ENCODE measurements at regions not wholly inside any gene's neighbourhood (a gene's known extent, or its start where the extent isn't known, plus 50 kb on each side); places are given as distances from the start of the nearest gene placed in this dataset.

DNA sequence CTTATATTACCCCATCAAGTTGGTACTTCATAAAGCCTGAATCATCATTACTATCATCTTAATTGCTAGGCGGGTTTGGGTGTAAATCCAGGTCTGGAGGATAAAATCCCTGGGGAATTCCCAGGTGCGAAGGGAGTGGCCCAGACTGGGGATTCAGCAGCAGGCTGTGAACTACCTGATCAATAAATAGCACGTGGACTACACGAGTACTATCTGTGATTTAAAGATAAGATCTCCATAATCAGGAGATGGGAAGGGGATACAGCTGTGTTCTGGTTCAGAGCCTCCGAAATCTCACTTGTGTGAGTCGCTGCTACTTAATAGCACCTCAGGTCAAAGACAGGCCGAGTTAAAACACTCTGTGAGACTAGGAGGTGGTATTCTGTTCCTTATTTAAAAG lies 512.6 kb upstream of the ZFHX3 start:
- no peak for DNase-seq

DNA sequence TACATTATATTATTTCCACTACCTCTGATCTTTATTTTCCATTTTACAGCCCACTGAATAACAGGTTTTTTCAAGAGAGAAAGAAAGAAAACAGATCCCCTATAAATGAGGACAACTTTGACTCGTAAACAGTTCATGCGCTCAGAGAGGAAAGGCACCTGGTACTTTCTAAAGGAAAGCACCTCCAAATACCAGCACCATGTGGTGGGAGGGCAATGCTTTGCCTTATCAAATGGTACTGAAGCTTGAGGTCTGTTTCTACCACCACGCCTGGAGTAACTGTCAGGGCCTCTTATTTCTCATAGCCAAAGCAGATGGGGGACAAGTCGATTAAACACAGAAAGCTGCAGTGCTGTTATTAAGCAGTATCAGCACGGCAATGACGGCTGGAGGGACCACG lies 510.3 kb upstream of the ZFHX3 start:
- DNase-seq: no peak

DNA sequence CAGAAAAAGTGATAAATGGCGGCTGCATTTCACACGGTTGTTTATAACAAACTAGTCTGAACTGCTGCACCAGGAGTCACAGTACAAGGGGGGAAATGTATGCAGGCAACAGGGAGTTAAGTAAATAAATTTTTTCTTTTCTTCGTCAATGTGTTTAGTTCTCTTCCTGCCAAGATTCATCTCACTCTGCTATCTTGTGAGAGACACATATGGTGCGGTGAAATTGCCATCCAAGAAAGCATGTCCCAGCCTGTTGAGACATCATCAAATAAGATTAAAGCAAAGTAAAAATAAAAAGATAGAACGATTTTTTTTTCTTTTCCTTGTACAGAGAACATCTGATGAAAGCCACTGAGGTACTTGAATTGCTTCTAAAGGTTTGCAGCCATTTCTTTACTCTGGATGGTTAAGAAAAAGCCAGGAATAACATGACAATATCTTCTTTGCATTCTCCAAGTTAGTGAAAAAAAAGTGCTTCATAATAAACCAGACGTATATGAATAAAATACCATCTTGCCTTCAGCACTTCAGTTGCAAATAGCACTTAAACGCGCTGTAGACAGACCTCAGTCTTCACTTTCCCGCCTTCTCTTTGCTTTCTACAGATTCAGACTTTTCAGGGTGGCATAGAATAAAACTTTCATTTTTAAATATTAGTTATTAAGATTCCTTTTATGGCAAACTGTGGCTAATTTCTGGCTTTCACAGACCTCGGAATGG lies 506.2 kb upstream of the ZFHX3 start:
- peak; percentile 86 for DNase-seq

DNA sequence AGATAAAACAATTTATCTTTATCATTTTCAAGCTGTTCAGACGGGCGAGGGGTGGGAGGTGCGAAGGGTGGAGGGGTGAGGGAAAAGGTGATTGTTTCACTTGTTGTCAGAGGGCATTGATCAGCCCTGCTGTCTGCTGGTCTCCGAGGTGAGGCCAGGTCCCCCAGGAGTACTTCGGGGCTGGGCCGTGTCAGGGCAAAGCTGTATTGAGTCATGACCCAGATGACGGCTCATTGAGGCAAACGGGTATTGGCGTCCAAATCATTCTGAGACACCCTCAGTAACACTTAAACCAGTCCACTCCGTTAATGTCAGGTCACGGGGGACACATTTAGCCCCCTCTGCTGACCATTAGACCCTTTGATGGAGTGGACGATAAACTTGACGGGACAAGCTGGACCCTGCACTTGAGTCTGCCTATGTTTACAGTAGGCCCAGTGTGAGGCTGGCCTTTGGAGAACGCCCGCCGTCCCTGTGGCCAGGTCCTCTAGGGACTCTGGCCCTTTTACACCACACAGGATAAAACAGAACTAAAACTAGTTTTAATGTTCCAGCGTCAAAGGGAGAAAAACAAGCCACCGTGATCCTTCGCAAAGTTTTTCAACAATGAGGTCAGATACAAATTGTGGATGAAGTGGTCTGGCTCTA lies 502.2 kb upstream of the ZFHX3 start:
- no peak for DNase-seq

DNA sequence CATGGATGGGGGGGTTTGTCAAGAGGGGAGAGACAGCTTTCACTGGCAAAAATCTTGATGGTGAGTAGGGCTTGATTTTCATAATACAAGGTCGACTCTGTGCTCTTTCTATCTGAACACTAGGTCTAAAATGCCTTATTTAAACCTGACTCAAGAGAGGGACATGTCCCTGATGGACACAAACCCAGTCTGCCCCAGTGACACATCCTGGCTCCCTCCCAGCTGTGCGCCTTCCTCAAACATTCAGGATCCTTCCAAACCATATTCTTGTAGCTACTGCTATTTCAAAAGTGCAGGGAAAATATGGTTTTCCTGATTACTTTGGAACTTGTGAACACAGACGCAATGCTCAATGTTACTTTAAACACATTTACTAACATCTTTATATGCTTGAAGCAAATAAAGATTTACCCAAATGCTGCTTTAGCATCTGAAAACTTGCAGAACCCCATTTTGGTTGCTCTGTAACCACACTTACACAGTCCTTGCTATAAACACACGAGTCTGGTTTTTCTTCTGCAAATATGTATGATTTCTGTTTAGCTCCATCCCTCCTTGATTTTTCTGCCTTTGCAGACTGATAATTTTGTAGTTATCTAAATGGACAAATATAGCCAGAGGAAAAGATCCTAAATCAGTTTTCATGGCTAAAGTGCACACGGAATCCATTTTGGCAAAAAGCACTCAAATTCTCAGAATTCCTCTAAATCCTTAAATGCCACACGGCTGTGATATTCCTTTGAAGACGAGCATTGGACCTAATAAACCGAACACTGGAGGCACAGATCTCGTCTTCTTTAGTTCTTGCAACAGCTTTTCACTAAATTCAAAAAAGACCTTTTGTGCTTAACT lies 499.9 kb upstream of the ZFHX3 start:
- DNase-seq: no peak

DNA sequence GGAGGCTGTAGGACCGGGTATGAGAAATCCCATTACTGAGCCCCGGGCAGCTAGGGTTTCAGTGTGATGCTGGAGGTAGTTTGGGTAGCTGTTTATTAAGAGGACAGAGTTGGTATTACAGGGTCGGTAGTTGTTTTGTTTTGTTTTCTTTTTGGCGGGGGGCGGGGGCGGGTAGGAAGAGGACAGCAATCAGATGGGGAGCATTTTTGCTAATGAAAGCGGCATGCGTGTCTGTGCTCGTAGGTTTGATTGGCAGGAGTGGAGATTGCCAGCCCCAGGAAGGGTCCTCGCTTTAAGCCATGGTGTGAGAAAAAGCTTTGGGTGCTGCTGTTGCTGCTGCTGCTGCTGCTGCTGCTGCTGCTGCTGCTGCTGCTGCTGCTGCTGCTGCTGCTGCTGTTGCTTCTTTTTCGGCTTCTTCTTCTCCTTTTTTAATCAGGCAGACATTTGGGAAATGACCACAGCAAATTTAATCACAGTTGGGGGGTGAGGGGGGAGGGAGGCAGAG lies 498.5 kb upstream of the ZFHX3 start:
- DNase-seq: no peak

DNA sequence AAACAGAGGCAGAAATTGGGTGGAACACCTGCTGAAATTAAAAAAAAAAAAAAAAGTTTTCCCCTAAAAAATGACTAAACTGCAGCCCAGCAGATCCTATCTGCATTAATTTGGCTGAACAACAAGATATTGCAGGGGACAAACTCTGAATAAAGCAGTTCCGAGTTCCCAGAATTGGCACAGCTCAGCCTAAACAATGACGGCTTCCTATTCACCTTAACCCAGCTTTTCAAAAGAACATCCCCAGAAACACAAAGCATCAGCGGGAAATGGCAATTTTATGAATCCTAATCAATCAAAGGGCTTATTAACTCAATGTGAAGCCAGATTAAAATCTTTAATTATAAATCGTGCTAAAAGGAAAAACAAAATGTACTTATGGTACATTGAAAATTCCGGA lies 497.8 kb upstream of the ZFHX3 start:
- DNase-seq: no peak

DNA sequence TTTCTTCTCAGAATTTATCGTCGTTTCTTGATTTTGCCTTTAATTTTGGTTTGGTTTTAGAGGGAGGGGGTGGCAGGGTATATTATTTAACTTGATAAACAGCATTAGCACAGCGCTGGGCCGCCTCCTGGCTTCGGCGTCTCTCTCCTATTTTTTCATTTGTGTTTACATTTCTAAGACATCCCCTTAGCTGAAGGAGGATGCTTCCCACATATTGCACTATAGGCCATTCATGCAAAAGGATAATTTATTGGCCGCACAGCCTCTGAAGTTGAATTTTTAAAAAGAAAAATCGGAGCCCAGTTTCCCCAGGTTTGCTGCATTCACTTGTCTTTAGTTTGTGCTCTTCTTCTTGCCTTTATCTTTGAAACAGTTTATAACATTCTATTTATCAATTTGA lies 497.4 kb upstream of the ZFHX3 start:
- no peak for DNase-seq

DNA sequence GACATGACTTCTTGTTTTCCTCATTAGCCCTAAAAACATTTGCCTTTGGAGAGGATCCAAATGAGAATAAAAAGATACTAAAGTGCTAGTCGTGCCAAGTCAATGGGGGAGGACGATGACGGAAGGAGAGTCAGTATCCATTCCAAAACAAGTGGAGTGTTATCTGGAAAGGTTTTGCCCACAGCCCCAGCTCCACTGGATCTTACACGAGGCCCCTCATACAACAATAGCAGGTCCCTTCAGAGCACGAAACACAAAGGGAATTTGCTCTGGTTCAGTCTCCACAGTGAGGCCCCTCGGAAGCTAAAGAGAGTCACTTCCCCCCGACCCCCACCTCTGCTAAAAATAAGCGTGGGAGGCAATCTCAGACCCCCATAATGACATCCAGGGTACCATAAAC lies 496.9 kb upstream of the ZFHX3 start:
- no peak for DNase-seq

DNA sequence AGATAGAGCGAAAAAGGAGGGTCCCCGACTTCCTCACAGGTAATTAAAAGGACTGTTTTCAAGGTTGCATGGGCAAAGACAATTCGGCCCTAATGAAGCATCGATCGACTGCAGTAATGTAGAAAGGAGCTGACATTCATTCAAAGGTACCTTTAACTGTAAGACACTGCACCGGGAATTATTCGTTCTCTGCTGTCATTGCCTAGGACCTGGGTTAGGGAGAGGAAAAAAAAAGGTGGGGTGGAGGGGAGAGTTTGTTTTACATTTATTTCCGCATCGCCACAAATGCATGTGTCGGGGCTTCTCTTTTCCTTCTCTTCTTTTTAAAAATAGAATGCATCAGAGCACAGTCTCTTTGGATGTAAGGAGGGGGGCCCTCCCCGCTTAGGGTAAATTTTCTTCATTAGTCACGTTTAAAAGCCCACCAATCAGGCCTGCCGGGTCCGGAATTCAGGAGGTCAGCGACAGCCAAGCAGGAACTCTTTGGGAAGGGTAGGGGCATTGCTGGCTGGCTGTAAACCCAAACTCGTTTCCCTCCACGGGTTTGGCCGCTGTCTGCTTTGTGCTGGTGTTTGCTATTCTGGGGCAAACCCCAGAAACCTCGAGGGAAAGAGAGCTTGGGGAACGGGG lies 496.2 kb upstream of the ZFHX3 start:
- no peak for DNase-seq

DNA sequence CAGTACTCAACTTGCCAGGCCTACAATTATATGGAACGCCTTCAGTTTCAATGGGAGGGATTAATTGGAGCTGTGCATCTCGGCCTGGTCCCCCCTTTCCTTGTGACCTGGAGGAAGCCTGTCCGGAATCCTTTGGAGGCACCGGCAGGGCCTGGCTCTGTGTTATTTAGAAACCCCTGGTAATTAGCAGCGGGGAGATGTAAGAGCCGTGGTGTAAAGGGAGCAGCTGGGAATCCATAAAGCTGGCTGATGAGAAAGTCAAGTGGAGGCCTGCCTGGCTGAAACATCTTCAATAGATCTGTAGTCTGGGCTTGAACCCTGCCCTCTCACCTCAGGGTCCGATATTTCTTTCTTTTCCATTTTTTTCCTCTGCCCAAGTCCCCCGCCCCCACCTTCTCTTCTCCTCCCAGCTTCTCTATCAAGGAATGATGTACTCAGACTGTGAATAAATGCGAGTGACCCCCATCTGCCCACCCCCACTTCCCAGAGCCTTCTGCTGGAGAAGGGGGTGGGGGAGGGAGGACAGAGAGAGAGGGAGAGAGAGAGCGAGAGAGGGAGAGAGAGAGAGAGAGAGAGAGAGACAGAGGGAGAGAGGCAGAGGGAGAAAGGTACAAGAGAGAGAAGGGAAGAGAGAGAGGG lies 495.5 kb upstream of the ZFHX3 start:
- DNase-seq: no peak

DNA sequence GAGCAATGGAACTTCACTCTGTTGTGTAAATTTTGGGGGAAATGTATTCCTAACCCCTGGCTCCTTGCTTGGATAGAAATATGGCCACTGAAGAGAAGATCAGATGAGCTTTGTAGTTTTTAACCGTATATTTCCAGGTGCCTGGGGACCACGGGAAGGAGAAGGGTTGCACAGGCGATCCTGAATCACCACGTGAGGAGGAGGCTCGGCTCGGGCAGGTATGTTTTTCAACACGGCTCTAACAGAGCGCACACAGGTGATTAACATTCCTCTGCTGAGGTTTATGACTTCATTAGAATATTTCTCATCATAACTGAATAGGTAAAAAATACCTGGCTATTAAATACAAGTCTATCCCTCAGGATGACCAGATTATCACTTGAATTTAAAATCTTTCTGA lies 495.0 kb upstream of the ZFHX3 start:
- DNase-seq: no peak

DNA sequence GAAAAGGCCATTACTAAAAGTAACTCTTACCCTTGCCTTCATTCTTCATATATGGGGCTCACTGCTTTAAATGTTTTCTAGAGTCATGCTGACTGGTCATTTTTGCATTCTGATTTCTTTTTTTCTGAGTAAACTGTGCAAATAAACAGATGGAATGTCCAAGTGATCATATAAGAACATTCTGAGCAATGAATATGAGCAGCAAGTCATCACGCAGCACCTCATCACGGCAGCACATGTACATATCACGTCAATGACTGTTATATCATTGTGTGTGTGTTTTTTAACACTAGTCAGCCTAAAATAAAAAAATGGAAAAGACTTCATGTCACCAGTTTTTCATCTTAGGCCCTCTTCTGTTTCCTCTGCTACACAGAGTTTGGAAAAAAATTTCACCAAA lies 490.0 kb upstream of the ZFHX3 start:
- no peak for DNase-seq

DNA sequence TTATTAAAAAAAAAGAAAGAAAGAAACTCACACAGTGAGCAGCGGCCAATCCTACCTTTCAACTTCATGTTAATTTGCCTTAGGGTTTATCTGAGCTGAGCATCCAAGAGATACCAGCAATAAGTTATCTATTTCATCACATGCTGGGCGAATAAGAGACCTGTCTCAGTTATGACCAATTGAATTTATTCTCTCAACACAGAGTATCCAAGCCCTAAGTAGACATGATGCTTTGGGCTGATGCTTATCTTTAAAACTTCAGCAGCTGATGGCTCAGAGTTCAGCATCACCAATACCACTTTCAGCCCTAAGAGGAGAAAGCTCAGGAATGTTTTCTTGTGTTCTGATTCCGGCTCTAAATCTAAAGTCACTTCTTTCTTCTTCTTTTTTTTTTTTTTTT lies 489.0 kb upstream of the ZFHX3 start:
- DNase-seq: no peak

DNA sequence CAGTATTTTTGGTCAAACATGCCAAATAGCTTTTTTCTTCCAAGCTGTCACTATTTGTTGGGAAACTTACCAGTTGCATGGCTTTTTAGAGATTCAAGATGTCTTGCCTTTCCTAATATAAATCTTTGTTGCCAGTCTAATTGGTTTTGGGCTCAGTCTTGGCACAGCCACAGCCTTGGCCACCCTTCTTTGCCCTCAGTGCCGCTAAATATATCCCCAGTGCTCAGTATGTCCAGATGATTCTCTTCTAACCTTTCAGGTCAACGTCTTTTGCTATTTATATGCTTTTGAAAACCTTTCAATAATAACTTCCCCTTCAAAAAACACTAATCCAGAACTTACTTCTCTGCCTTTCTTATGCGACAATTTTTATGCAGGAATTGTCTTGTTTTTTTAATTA lies 483.1 kb upstream of the ZFHX3 start:
- peak; percentile 45 for DNase-seq

DNA sequence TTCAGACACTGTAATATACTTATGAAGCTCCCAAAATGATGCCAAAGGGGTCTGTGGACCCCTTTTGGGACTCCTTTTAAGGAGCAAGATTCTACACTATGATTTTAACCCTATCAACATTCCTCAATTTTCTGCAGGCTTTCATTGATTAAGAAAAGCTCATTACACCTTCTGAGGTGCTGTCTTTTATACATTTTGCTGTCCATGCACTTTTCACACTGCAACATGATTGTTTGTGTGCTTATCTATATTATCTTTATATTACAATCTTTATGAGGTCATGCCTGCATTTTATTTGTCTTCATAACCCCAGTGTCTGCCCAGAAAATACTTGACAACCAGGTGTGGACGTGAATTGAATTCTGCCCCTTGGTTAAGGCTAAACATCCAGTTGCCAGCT lies 482.6 kb upstream of the ZFHX3 start:
- no peak for DNase-seq

DNA sequence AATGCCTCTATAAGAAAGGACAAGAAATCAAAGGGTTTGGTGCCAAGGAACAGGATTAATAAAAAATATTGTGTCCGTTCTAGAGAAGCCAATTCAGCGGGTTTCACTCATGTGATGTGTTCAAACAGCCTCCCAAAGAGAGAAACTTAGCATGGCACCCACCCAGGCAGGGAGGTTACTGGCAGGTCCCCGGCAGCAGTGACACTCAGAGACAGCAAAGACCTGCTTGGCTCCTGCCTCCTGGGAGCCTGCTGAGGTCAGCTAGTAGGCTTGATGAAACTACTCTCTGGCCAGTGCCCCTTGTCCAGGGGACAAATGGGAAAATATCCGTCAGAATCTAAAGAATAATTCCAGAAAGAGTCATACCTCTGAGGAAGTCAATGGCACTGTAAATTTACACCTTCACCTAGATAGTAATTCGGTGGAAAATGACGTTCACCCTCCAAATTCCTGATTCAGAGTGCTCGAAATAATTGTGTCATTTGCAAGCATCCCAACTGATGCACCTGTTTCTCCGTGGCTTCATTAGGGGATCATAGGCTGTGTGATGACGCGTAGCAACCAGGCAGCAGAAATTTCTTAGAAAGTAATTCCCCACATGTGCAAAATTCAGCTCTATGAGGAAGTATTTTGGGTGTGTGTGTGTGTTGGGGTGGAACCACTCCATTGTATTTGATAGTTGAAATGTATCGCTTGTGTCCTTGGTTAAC lies 481.5 kb upstream of the ZFHX3 start:
- no peak for DNase-seq

DNA sequence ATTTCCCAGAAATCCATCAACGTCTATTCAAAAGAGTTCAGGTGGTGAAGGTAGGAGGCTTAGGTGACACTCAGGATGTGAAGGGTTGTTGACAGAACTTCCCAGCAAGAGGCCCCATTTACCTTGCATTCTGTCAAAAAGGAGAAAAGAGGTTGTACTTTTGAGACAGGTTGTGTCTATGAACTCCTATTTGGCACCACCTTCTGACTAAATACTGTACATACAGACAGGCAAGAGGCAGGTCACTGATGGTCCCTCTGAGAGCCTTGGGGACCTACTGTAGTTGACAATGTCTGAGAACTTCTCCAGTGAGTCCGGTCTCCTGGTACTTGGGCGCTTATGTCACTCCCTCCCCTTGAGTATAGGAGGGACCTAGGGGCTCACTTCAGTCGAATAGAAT lies 479.3 kb upstream of the ZFHX3 start:
- no peak for DNase-seq

DNA sequence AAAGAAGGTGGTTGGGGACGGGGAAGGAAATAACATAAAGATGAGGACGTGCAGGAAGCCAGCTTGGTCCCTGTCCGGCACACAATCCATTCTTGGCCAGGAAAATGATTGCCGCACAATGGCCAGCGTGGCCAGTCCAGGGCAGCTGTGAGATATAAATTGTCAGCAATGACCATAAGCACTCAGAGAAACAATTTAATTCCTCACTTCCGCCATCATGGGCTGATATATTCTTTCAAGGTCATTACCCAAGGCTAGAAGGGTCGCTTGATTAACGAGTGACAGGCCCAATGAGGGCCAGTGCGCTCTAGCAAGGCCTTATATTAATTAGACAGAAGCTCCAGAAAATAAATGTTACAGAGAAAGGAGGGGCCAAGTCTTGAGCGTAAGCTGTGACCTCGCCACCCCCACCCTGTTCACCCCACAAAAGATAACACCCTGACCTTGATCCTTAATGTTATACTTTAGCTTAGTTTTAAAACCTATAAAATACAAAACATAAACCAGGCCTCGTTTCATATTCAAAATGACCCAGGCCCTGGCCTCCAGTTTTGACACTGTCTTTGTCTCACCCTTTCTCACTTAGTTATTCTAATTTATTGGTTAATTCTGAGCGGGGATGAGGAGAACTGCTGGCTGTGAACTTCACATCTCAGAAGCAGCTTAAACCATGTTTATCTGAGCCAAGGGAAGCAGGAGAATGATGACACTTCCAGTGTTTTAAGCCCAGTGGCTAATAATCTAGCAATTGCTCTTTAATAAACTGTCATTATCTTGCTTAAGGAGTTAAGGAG lies 478.3 kb upstream of the ZFHX3 start:
- DNase-seq: no peak

DNA sequence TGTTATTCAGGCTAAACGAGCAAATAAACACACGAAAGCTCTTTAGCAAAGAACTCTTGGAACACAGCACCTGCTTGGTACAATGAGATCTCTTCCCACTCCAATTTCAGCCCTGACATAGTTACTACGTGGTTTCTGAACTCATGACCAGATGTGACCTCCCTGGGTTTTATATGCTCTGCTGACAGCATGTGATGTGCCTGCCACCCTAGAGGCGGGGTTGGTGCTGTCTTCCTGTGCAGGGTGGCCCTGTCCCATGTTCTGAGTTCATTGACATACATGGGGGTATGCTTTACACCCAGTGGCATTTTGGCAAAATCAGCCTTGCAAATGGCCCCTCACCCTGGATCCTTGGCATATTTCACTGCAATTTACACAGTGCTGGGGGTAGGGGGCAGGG lies 475.3 kb upstream of the ZFHX3 start:
- no peak for DNase-seq

DNA sequence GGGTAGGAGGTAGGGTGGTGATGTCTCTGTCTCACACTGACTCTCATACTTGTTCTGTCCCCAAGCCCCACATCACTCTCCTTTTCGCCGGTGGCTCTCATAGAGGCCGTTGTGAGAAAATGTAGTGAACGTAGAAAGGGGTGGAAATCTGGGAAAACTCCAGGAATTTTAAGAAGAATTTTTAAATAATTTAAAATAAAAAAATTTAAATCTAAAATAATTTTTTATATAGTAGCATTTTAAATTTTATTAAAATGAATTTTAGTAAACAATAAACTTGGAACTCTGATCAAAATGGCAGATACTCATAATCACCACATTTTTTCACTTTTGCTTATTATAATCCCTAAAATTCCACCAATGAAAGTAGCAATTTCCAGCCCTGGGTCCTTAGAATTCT lies 473.6 kb upstream of the ZFHX3 start:
- DNase-seq: no peak
